SK-N-SH (cell line): ENCODE measurements at regions not wholly inside any gene's neighbourhood (a gene's known extent, or its start where the extent isn't known, plus 50 kb on each side); places are given as distances from the start of the nearest gene placed in this dataset.

ENCODE experiments used
- CHD2 ChIP-seq: fragments of 150-350 bp; IDR thresholded peaks from 2 replicates; pipeline ENCODE4 v1.6.1; 2018; ENCODE audit warnings: low read length; ENCODE audit not compliant: partially characterized antibody
- EP300 ChIP-seq, 2 experiments: IDR thresholded peaks; 2 replicates each; pipeline versions ENCODE4 v1.4.0 to v1.6.1; 2012; ENCODE audit warnings: borderline replicate concordance in 1 of 2, low read depth in 1 of 2, low read length in 1 of 2
- EZH2phosphoT487 ChIP-seq: fragments of 200-600 bp; sonication (generic); IDR thresholded peaks from 2 replicates; pipeline ENCODE4 v1.6.1; 2017; ENCODE audit warnings: low read depth, mixed run types, mild to moderate bottlenecking, antibody characterized with exemption, moderate library complexity, borderline replicate concordance
- GABPA ChIP-seq: IDR thresholded peaks from 2 replicates; pipeline ENCODE4 v1.4.0; 2012; ENCODE audit warnings: low read depth, mild to moderate bottlenecking
- MXI1 ChIP-seq: IDR thresholded peaks from 2 replicates; pipeline ENCODE4 v1.6.1; 2012; ENCODE audit warnings: mild to moderate bottlenecking, low read depth, low read length, improper control_type of control experiment
- PBX3 ChIP-seq: IDR thresholded peaks from 2 replicates; pipeline ENCODE4; 2012
- POLR2AphosphoS5 ChIP-seq: IDR thresholded peaks from 2 replicates; pipeline ENCODE4 v1.6.1; 2012; ENCODE audit warnings: low read depth, low read length
- RAD21 ChIP-seq: IDR thresholded peaks from 2 replicates; pipeline ENCODE4 v1.6.1; 2012; ENCODE audit warnings: mild to moderate bottlenecking, low read length
- RCOR1 ChIP-seq: fragments of 150-350 bp; IDR thresholded peaks from 2 replicates; pipeline ENCODE4 v1.6.1; 2017; ENCODE audit warnings: antibody characterized with exemption, low read length
- SIN3A ChIP-seq: IDR thresholded peaks from 2 replicates; pipeline ENCODE4 v1.6.1; 2012; ENCODE audit warnings: low read depth, mild to moderate bottlenecking, low read length, moderate library complexity, borderline replicate concordance
- SMC3 ChIP-seq: IDR thresholded peaks from 2 replicates; pipeline ENCODE4 v1.6.1; 2012; ENCODE audit warnings: low read depth, low read length, improper control_type of control experiment
- TF ChIP-seq, protein P1 (sequence below): fragments of 200-600 bp; sonication (generic); IDR thresholded peaks from 2 replicates; pipeline ENCODE4 v1.6.1; 2017; ENCODE audit warnings: antibody characterized with exemption, mild to moderate bottlenecking, moderate library complexity

DNA sequence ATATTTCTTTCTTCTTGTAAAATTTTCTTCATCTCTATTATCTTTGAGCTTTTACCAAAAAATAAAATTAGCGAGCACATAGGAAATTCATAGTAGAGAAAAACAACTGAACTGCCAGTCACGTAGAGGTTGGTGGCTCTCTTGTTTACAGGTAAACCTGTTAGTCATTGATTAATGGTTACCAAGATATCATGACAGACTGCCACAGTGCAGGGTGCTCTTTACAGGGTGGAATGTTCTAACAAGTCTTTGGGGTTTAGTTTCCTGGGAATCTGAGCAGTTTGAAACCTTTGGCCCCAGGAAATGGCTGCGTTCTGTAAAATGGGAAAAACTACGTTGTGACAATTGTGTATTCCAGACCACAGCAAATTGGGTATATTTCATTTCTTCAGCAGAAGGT, 407.3 kb upstream of the ADARB2 start:
- TF ChIP-seq, protein P1, sequence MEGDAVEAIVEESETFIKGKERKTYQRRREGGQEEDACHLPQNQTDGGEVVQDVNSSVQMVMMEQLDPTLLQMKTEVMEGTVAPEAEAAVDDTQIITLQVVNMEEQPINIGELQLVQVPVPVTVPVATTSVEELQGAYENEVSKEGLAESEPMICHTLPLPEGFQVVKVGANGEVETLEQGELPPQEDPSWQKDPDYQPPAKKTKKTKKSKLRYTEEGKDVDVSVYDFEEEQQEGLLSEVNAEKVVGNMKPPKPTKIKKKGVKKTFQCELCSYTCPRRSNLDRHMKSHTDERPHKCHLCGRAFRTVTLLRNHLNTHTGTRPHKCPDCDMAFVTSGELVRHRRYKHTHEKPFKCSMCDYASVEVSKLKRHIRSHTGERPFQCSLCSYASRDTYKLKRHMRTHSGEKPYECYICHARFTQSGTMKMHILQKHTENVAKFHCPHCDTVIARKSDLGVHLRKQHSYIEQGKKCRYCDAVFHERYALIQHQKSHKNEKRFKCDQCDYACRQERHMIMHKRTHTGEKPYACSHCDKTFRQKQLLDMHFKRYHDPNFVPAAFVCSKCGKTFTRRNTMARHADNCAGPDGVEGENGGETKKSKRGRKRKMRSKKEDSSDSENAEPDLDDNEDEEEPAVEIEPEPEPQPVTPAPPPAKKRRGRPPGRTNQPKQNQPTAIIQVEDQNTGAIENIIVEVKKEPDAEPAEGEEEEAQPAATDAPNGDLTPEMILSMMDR, result no peak
- TF ChIP-seq PBX3 (no peak), GABPA (no peak), MXI1 (no peak), RAD21 (no peak), CHD2 (no peak), RCOR1 (no peak), SMC3 (no peak), SIN3A (no peak), EZH2phosphoT487 (no peak), POLR2AphosphoS5 (no peak), EP300 (IDR thresholded peaks at IDR 0.05; ENCODE audit: borderline replicate concordance in 1 of 2, low read depth in 1 of 2, low read length in 1 of 2) (no peak)
